Activated CD8-positive, alpha-beta memory T cell treated with anti-CD3 and anti-CD28 coated beads for 24 hours (primary cell): ENCODE measurements at regions not wholly inside any gene's neighbourhood (a gene's known extent, or its start where the extent isn't known, plus 50 kb on each side); places are given as distances from the start of the nearest gene placed in this dataset.

Experiments used
- DNase-seq: peaks from one replicate; pipeline ENCODE4 v3.0.0-alpha.2; 2020

GRCh38 chr22:27405672-27406388 lies 395.7 kb downstream of the MN1 start:
- DNase-seq: peak; percentile 57

- no peak for DNase-seq
Observed at GRCh38 chr22:27406389-27406861, 395.1 kb downstream of the MN1 start.

- no peak for DNase-seq
Observed at GRCh38 chr22:27407369-27407985, 394.1 kb downstream of the MN1 start.

GRCh38 chr22:27408068-27408467 lies 393.5 kb downstream of the MN1 start:
- DNase-seq: no peak

- no peak for DNase-seq
Observed at GRCh38 chr22:27409299-27409698, 392.3 kb downstream of the MN1 start.

GRCh38 chr22:27412866-27413445 lies 388.6 kb downstream of the MN1 start:
- no peak for DNase-seq

GRCh38 chr22:27413702-27414101 lies 387.9 kb downstream of the MN1 start:
- no peak for DNase-seq

GRCh38 chr22:27416511-27417420 lies 384.8 kb downstream of the MN1 start:
- no peak for DNase-seq

GRCh38 chr22:27417421-27417814 lies 384.1 kb downstream of the MN1 start:
- DNase-seq: no peak

- DNase-seq: no peak
Observed at GRCh38 chr22:27418261-27418660, 383.3 kb downstream of the MN1 start.

- DNase-seq: no peak
Observed at GRCh38 chr22:27419473-27419872, 382.1 kb downstream of the MN1 start.

- no peak for DNase-seq
Observed at GRCh38 chr22:27420195-27420816, 381.2 kb downstream of the MN1 start.

GRCh38 chr22:27420817-27421361 lies 380.7 kb downstream of the MN1 start:
- DNase-seq: no peak

- DNase-seq: no peak
Observed at GRCh38 chr22:27422442-27422841, 379.1 kb downstream of the MN1 start.

GRCh38 chr22:27424319-27424718 lies 377.2 kb downstream of the MN1 start:
- DNase-seq: no peak

- no peak for DNase-seq
Observed at GRCh38 chr22:27429476-27429875, 372.1 kb downstream of the MN1 start.

GRCh38 chr22:27431081-27431480 lies 370.5 kb downstream of the MN1 start:
- no peak for DNase-seq

- no peak for DNase-seq
Observed at GRCh38 chr22:27431896-27432295, 369.7 kb downstream of the MN1 start.

GRCh38 chr22:27433099-27433498 lies 368.5 kb downstream of the MN1 start:
- no peak for DNase-seq

GRCh38 chr22:27433585-27434190 lies 367.9 kb downstream of the MN1 start:
- no peak for DNase-seq

- no peak for DNase-seq
Observed at GRCh38 chr22:27434898-27435297, 366.7 kb downstream of the MN1 start.
